ENCODE measurements at regions not wholly inside any gene's neighbourhood (a gene's known extent, or its start where the extent isn't known, plus 50 kb on each side); places are given as distances from the start of the nearest gene placed in this dataset.

- in situ Hi-C loops (cut with HindIII; ENCODE audit: low sequenced_read_pairs) = no loop called here
- no peak overlapping the region for H3K4me3 ChIP-seq (ENCODE audit: low read depth, low read length)
- DNase-seq (ENCODE audit: low read depth, low spot score) = no peak
- TF ChIP-seq CTCF (IDR thresholded peaks at IDR 0.05; ENCODE audit: low read depth, low read length) = no peak
Observed at GRCh38 chr11:95585752-95586077, 203.9 kb downstream of the FAM76B start.

- DNase-seq (ENCODE audit: low read depth, low spot score) = peak; percentile 54
- no peak overlapping the region for H3K4me3 ChIP-seq (ENCODE audit: low read depth, low read length)
- TF ChIP-seq CTCF (IDR thresholded peaks at IDR 0.05; ENCODE audit: low read depth, low read length) = no peak
- in situ Hi-C loops (cut with HindIII; ENCODE audit: low sequenced_read_pairs) = no loop called here
Observed at GRCh38 chr11:95585069-95585751, 204.4 kb downstream of the FAM76B start.

- no peak for TF ChIP-seq CTCF (IDR thresholded peaks at IDR 0.05; ENCODE audit: low read depth, low read length)
- H3K4me3 ChIP-seq (ENCODE audit: low read depth, low read length) = no peak overlapping the region
- DNase-seq (ENCODE audit: low read depth, low spot score) = no peak
- in situ Hi-C loops (cut with HindIII; ENCODE audit: low sequenced_read_pairs) = no loop called here
Observed at GRCh38 chr11:95584589-95584988, 205.0 kb downstream of the FAM76B start.

- in situ Hi-C loops (cut with HindIII; ENCODE audit: low sequenced_read_pairs) = no loop called here
- peak; percentile 20 for DNase-seq (ENCODE audit: low read depth, low spot score)
- no peak for TF ChIP-seq CTCF (IDR thresholded peaks at IDR 0.05; ENCODE audit: low read depth, low read length)
- no peak overlapping the region for H3K4me3 ChIP-seq (ENCODE audit: low read depth, low read length)
Observed at GRCh38 chr11:95584180-95584579, 205.4 kb downstream of the FAM76B start.

- no peak overlapping the region for H3K4me3 ChIP-seq (ENCODE audit: low read depth, low read length)
- DNase-seq (ENCODE audit: low read depth, low spot score) = peak; percentile 74
- in situ Hi-C loops (cut with HindIII; ENCODE audit: low sequenced_read_pairs) = no loop called here
- TF ChIP-seq CTCF (IDR thresholded peaks at IDR 0.05; ENCODE audit: low read depth, low read length) = no peak
Observed at GRCh38 chr11:95577716-95578460, 211.7 kb downstream of the FAM76B start.

- no peak for TF ChIP-seq CTCF (IDR thresholded peaks at IDR 0.05; ENCODE audit: low read depth, low read length)
- DNase-seq (ENCODE audit: low read depth, low spot score) = no peak
- in situ Hi-C loops (cut with HindIII; ENCODE audit: low sequenced_read_pairs) = no loop called here
Observed at GRCh38 chr11:95576146-95576845, 213.3 kb downstream of the FAM76B start.

More at GRCh38 chr11:95576146-95576845, 213.3 kb downstream of the FAM76B start:
- H3K4me3 ChIP-seq (ENCODE audit: low read depth, low read length) = no peak overlapping the region
